GM06990 (cell line): ENCODE measurements at regions not wholly inside any gene's neighbourhood (a gene's known extent, or its start where the extent isn't known, plus 50 kb on each side); places are given as distances from the start of the nearest gene placed in this dataset.
A peak's percentile ranks its signal among the peaks of the same experiment; 100 is the strongest.

ENCODE experiments used
- DNase-seq: peaks from one replicate; pipeline ENCODE4 v3.0.0-alpha.2; 2011; ENCODE audit not compliant: insufficient read length; ENCODE audit errors: extremely low read depth
- H3K27me3 ChIP-seq: replicated peaks from 2 replicates; pipeline ENCODE4 v1.6.0; 2011; ENCODE audit warnings: low read length; ENCODE audit not compliant: control insufficient read depth, insufficient read depth
- H3K36me3 ChIP-seq: 2 replicates; pipeline ENCODE4 v1.5.1; 2011; ENCODE audit warnings: low read length; ENCODE audit not compliant: control insufficient read depth, insufficient read depth
- H3K4me3 ChIP-seq: replicated peaks from 2 replicates; pipeline ENCODE4 v1.5.1; 2011; ENCODE audit warnings: low read depth, mild to moderate bottlenecking, control low read depth, low read length
- TF ChIP-seq, protein P1 (sequence below): IDR thresholded peaks from 2 replicates; pipeline ENCODE4 v1.5.1; 2011; ENCODE audit warnings: low read length, control low read depth, mild to moderate bottlenecking, inconsistent platforms; ENCODE audit not compliant: insufficient read depth, poor library complexity, severe bottlenecking

DNA sequence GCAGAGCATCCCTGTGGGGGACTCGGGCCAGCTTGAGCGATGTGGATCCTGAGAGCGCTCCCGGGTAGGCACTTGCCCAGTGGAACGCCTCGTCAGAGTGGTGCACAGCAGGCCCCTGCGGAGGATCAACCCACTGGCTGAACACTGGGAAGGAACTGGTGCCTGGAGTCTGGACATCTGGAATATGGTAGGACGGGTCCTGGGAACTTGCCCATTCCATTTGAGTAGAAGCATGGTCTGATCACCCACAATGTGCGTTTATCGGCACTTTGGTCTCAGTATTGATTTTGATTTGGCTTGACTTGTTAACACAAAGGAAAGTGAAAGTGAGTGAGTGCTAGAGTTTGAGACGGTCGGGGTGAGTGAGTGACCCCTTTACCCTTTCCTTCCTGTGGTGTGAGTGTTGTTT is 1336.2 kb upstream of the CHAC2 start:
- H3K4me3 ChIP-seq: no peak overlapping the region
- no peaks in the 10 kb centered on the region for H3K36me3 ChIP-seq
- peak; percentile 0 for DNase-seq
- TF ChIP-seq, protein P1, sequence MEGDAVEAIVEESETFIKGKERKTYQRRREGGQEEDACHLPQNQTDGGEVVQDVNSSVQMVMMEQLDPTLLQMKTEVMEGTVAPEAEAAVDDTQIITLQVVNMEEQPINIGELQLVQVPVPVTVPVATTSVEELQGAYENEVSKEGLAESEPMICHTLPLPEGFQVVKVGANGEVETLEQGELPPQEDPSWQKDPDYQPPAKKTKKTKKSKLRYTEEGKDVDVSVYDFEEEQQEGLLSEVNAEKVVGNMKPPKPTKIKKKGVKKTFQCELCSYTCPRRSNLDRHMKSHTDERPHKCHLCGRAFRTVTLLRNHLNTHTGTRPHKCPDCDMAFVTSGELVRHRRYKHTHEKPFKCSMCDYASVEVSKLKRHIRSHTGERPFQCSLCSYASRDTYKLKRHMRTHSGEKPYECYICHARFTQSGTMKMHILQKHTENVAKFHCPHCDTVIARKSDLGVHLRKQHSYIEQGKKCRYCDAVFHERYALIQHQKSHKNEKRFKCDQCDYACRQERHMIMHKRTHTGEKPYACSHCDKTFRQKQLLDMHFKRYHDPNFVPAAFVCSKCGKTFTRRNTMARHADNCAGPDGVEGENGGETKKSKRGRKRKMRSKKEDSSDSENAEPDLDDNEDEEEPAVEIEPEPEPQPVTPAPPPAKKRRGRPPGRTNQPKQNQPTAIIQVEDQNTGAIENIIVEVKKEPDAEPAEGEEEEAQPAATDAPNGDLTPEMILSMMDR: no peak
- no peaks in the 10 kb centered on the region for H3K27me3 ChIP-seq

DNA sequence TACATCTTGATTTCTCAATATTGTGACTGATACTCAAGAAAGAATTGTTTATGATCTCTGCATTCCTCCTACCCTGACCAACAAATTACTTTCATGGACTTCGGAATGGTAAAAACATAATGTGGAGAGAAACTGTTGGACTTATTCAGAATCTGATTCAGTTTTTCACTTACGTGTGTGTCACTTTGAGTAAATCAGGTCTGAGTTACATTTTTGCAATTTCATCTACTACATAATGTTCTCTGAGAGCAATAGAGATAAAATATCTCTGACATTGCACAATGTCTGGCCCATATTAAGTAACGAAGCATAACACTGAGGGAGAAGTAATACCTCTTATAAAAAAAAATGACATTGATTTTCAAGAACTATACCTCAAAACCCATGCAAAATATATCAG is 1337.9 kb upstream of the CHAC2 start:
- no peak overlapping the region for H3K4me3 ChIP-seq
- DNase-seq: no peak
- TF ChIP-seq, protein P1: no peak
- H3K27me3 ChIP-seq: no peaks in the 10 kb centered on the region
- no peaks in the 10 kb centered on the region for H3K36me3 ChIP-seq

- TF ChIP-seq, protein P1: no peak
- H3K27me3 ChIP-seq: no peaks in the 10 kb centered on the region
- no peak for DNase-seq
- H3K36me3 ChIP-seq: no peaks in the 10 kb centered on the region
- H3K4me3 ChIP-seq: no peak overlapping the region
These were observed 1338.4 kb upstream of the CHAC2 start for GRCh38 chr2:52429171-52429570.

GRCh38 chr2:52428224-52428623 is 1339.4 kb upstream of the CHAC2 start:
- Histone ChIP-seq H3K27me3 (no peaks in the 10 kb centered on the region), H3K4me3 (no peak overlapping the region), H3K36me3 (no peaks in the 10 kb centered on the region)
- no peak for DNase-seq
- TF ChIP-seq, protein P1: no peak

DNA sequence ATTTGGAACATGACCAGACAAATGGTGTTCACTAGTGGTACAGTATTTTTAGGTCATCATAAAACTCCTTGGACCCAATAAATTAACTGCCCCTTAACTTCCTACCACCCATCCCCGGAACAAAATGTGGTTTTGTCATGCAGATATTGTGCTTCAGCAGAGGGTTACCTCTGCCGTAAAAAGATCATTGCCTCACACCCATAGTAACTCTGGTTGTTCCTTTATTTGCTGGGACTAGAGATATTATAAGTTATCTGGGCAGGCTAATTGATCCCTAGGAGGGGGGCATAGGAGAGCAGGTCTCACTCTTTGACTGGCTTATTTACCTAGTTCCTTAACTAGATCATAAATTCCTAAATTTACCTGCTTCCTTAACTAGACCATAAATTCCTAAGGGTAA is 1343.9 kb upstream of the CHAC2 start:
- TF ChIP-seq, protein P1: no peak
- no peak overlapping the region for H3K4me3 ChIP-seq
- no peaks in the 10 kb centered on the region for H3K36me3 ChIP-seq
- DNase-seq: no peak
- H3K27me3 ChIP-seq: no peaks in the 10 kb centered on the region

- DNase-seq: no peak
- Histone ChIP-seq H3K27me3 (no peaks in the 10 kb centered on the region), H3K4me3 (no peak overlapping the region), H3K36me3 (no peaks in the 10 kb centered on the region)
- TF ChIP-seq, protein P1: no peak
These were observed 1344.5 kb upstream of the CHAC2 start for GRCh38 chr2:52423111-52423510.
